ENCODE measurements at regions not wholly inside any gene's neighbourhood (a gene's known extent, or its start where the extent isn't known, plus 50 kb on each side); places are given as distances from the start of the nearest gene placed in this dataset.

- TF ChIP-seq, protein P1, sequence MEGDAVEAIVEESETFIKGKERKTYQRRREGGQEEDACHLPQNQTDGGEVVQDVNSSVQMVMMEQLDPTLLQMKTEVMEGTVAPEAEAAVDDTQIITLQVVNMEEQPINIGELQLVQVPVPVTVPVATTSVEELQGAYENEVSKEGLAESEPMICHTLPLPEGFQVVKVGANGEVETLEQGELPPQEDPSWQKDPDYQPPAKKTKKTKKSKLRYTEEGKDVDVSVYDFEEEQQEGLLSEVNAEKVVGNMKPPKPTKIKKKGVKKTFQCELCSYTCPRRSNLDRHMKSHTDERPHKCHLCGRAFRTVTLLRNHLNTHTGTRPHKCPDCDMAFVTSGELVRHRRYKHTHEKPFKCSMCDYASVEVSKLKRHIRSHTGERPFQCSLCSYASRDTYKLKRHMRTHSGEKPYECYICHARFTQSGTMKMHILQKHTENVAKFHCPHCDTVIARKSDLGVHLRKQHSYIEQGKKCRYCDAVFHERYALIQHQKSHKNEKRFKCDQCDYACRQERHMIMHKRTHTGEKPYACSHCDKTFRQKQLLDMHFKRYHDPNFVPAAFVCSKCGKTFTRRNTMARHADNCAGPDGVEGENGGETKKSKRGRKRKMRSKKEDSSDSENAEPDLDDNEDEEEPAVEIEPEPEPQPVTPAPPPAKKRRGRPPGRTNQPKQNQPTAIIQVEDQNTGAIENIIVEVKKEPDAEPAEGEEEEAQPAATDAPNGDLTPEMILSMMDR (tag by site-specific recombination; IDR thresholded peaks at IDR 0.05): peak; percentile 54
- TF ChIP-seq KLF10 (tag by site-specific recombination; IDR thresholded peaks at IDR 0.05): no peak
- TF ChIP-seq MYNN (tag by site-specific recombination; IDR thresholded peaks at IDR 0.05; ENCODE audit: borderline replicate concordance): no peak
- TF ChIP-seq ZNF16 (tag by site-specific recombination; IDR thresholded peaks at IDR 0.05; ENCODE audit: low read depth): no peak
- no peak for TF ChIP-seq ZNF133 (tag by site-specific recombination; IDR thresholded peaks at IDR 0.05)
Measured at GRCh38 chr1:110783292-110783918, 89.5 kb upstream of the CD53 start.

Measured in HEK293 (cell line).